ENCODE measurements at regions not wholly inside any gene's neighbourhood (a gene's known extent, or its start where the extent isn't known, plus 50 kb on each side); places are given as distances from the start of the nearest gene placed in this dataset.
"Not testable (repeated sequence)": the region's sequence is repeated elsewhere in the genome, so short reads cannot be mapped to it uniquely, and the experiment has no call there.

- Histone ChIP-seq H3K27ac (no peak overlapping the region), H3K4me3 (no peak overlapping the region), H3K4me1 (replicated peaks in 1 of 2) (no peaks in the 10 kb centered on the region), H3K36me3 (replicated peaks in 1 of 2) (no peaks in the 10 kb centered on the region), H3K9me3 (replicated peaks in 1 of 3) (no peaks in the 10 kb centered on the region), H3K27me3 (no peaks in the 10 kb centered on the region)
- no peak for DNase-seq
- WGBS, 4 donors = 30 to 59% (median 51%) methylated on average over 3 to 5 of the region's 5 CpGs
- TF ChIP-seq POLR2A (IDR thresholded peaks at IDR 0.05) = no peak
- TF ChIP-seq CTCF (IDR thresholded peaks at IDR 0.05) = no peak
- intact Hi-C loops (cut with DNase I) = no loop called here
Measured at GRCh38 chr14:106129274-106129673, 602.9 kb downstream of the TMEM121 start.

- H3K9me3 ChIP-seq (replicated peaks in 1 of 3); H3K27ac ChIP-seq; H3K4me1 ChIP-seq (replicated peaks in 1 of 2); H3K4me3 ChIP-seq; H3K36me3 ChIP-seq (replicated peaks in 1 of 2); DNase-seq; intact Hi-C loops (cut with DNase I); H3K27me3 ChIP-seq: not testable (repeated sequence)
- WGBS, 4 donors = 53 to 64% (median 58%) methylated on average over 8 of the region's 8 CpGs
Measured at GRCh38 chr14:106129904-106130661, 603.7 kb downstream of the TMEM121 start.

- H3K36me3 ChIP-seq (replicated peaks in 1 of 2); intact Hi-C loops (cut with DNase I); H3K4me3 ChIP-seq; H3K27ac ChIP-seq; H3K9me3 ChIP-seq (replicated peaks in 1 of 3); DNase-seq; H3K4me1 ChIP-seq (replicated peaks in 1 of 2); H3K27me3 ChIP-seq: not testable (repeated sequence)
- WGBS, 4 donors = 14 to 62% (median 35%) methylated on average over 1 to 2 of the region's 2 CpGs
Measured at GRCh38 chr14:106133126-106133525, 606.7 kb downstream of the TMEM121 start.

GRCh38 chr14:106134886-106135285, 608.5 kb downstream of the TMEM121 start:
- WGBS, 4 donors = 40 to 62% (median 54%) methylated on average over 5 of the region's 5 CpGs
- Histone ChIP-seq H3K4me3 (no peak overlapping the region), H3K4me1 (replicated peaks in 1 of 2) (no peaks in the 10 kb centered on the region), H3K27ac (no peak overlapping the region), H3K27me3 (no peaks in the 10 kb centered on the region), H3K36me3 (replicated peaks in 1 of 2) (no peaks in the 10 kb centered on the region), H3K9me3 (replicated peaks in 1 of 3) (no peaks in the 10 kb centered on the region)
- no peak for DNase-seq
- TF ChIP-seq POLR2A (IDR thresholded peaks at IDR 0.05) (no peak), CTCF (IDR thresholded peaks at IDR 0.05) (no peak)
- intact Hi-C loops (cut with DNase I) = no loop called here

GRCh38 chr14:106141242-106142220, 615.1 kb downstream of the TMEM121 start:
- TF ChIP-seq CTCF (IDR thresholded peaks at IDR 0.05) (no peak), POLR2A (IDR thresholded peaks at IDR 0.05) (no peak)
- WGBS, 4 donors = 65 to 82% (median 75%) methylated on average over 10 to 18 of the region's 18 CpGs
- H3K36me3 ChIP-seq (replicated peaks in 1 of 2) = no peaks in the 10 kb centered on the region
- intact Hi-C loops (cut with DNase I) = no loop called here
- peaks cover 3% of the 10 kb centered on the region for H3K27me3 ChIP-seq
- H3K27ac ChIP-seq = no peak overlapping the region
- H3K9me3 ChIP-seq (replicated peaks in 1 of 3) = no peaks in the 10 kb centered on the region
- no peak for DNase-seq
- no peaks in the 10 kb centered on the region for H3K4me1 ChIP-seq (replicated peaks in 1 of 2)
- H3K4me3 ChIP-seq = no peak overlapping the region

- 57 to 66% (median 60%) methylated on average over 6 of the region's 6 CpGs for WGBS, 4 donors
- DNase-seq; H3K4me3 ChIP-seq; H3K27ac ChIP-seq; H3K4me1 ChIP-seq (replicated peaks in 1 of 2); intact Hi-C loops (cut with DNase I); H3K36me3 ChIP-seq (replicated peaks in 1 of 2); H3K9me3 ChIP-seq (replicated peaks in 1 of 3): not testable (repeated sequence)
- H3K27me3 ChIP-seq = peaks cover 10% of the 10 kb centered on the region
Measured at GRCh38 chr14:106145731-106146130, 619.3 kb downstream of the TMEM121 start.
